NCI-H510A (cell line): ENCODE measurements at regions not wholly inside any gene's neighbourhood (a gene's known extent, or its start where the extent isn't known, plus 50 kb on each side); places are given as distances from the start of the nearest gene placed in this dataset.
A peak's percentile ranks its signal among the peaks of the same experiment; 100 is the strongest.
"Not testable (repeated sequence)": the region's sequence is repeated elsewhere in the genome, so short reads cannot be mapped to it uniquely, and the experiment has no call there.

ENCODE experiments used
- DNase-seq: peaks from one replicate; lab custom pipeline; 2025; lab: John Stamatoyannopoulos, UW

- no peak for DNase-seq
These were observed 131.0 kb upstream of the LMNTD1 start for GRCh38 chr12:25684070-25684469.

GRCh38 chr12:25686351-25686750, 133.3 kb upstream of the LMNTD1 start:
- no peak for DNase-seq

GRCh38 chr12:25687226-25687625, 134.1 kb upstream of the LMNTD1 start:
- DNase-seq, result no peak

- DNase-seq, result not testable (repeated sequence)
These were observed 135.8 kb upstream of the LMNTD1 start for GRCh38 chr12:25688851-25689250.

- peak; percentile 4 for DNase-seq
These were observed 137.0 kb upstream of the LMNTD1 start for GRCh38 chr12:25689996-25690501.

- no peak for DNase-seq
These were observed 138.1 kb upstream of the LMNTD1 start for GRCh38 chr12:25690996-25691864.

- no peak for DNase-seq
These were observed 138.7 kb upstream of the LMNTD1 start for GRCh38 chr12:25691865-25692114.

- DNase-seq, result no peak
These were observed 139.3 kb upstream of the LMNTD1 start for GRCh38 chr12:25692115-25693035.

GRCh38 chr12:25694072-25694471, 141.0 kb upstream of the LMNTD1 start:
- no peak for DNase-seq

GRCh38 chr12:25695574-25695973, 142.5 kb upstream of the LMNTD1 start:
- no peak for DNase-seq

GRCh38 chr12:25698772-25699171, 145.7 kb upstream of the LMNTD1 start:
- DNase-seq, result no peak

- no peak for DNase-seq
These were observed 146.4 kb upstream of the LMNTD1 start for GRCh38 chr12:25699454-25699853.

GRCh38 chr12:25701290-25701689, 148.2 kb upstream of the LMNTD1 start:
- no peak for DNase-seq

GRCh38 chr12:25702553-25702952, 149.5 kb upstream of the LMNTD1 start:
- no peak for DNase-seq

- no peak for DNase-seq
These were observed 152.2 kb upstream of the LMNTD1 start for GRCh38 chr12:25705261-25705660.

- not testable (repeated sequence) for DNase-seq
These were observed 153.6 kb upstream of the LMNTD1 start for GRCh38 chr12:25706646-25707045.

GRCh38 chr12:25707056-25707455, 154.0 kb upstream of the LMNTD1 start:
- no peak for DNase-seq

GRCh38 chr12:25708661-25709060, 155.6 kb upstream of the LMNTD1 start:
- no peak for DNase-seq

- DNase-seq, result no peak
These were observed 157.0 kb upstream of the LMNTD1 start for GRCh38 chr12:25710128-25710527.

GRCh38 chr12:25710938-25711605, 158.0 kb upstream of the LMNTD1 start:
- DNase-seq, result not testable (repeated sequence)

GRCh38 chr12:25712169-25712568, 159.1 kb upstream of the LMNTD1 start:
- DNase-seq, result no peak

GRCh38 chr12:25713264-25713663, 160.2 kb upstream of the LMNTD1 start:
- DNase-seq, result no peak
